BJ (cell line): ENCODE measurements at regions not wholly inside any gene's neighbourhood (a gene's known extent, or its start where the extent isn't known, plus 50 kb on each side); places are given as distances from the start of the nearest gene placed in this dataset.

ENCODE experiments used
- CTCF ChIA-PET: fragments of 350-600 bp; formaldehyde crosslinking; extraction: SDS; loops from one replicate; lab custom pipeline; 2021; ENCODE audit warnings: antibody characterized with exemption, inconsistent platforms; lab: Yijun Ruan, JAX
- POLR2A ChIA-PET: fragments of 300-600 bp; sonication (Branson Sonifier 250); formaldehyde crosslinking; extraction: SDS; loops from one replicate; lab custom pipeline; 2021; ENCODE audit warnings: antibody characterized with exemption; lab: Charles Lee
- DNase-seq: peaks from one replicate; pipeline ENCODE4 v3.0.0-alpha.2; 2011; ENCODE audit warnings: low read depth
- H3K27me3 ChIP-seq: 2 replicates; pipeline ENCODE4 v1.6.0; 2011; ENCODE audit warnings: low read length; ENCODE audit not compliant: control insufficient read depth, insufficient read depth
- H3K36me3 ChIP-seq: 2 replicates; pipeline ENCODE4 v1.5.1; 2011; ENCODE audit warnings: low read length; ENCODE audit not compliant: control insufficient read depth, insufficient read depth
- H3K4me3 ChIP-seq: 2 replicates; pipeline ENCODE4 v1.5.1; 2011; ENCODE audit warnings: low read depth, mild to moderate bottlenecking, control low read depth, low read length
- CTCF ChIP-seq: IDR thresholded peaks from 2 replicates; pipeline ENCODE4 v1.5.1; 2011; ENCODE audit warnings: low read depth, mild to moderate bottlenecking, control low read depth, inconsistent platforms, low read length, moderate library complexity; ENCODE audit not compliant: insufficient read depth

GRCh38 chr14:28294834-28295440 is 471.6 kb upstream of the FOXG1 start:
- TF ChIP-seq CTCF: no peak
- POLR2A ChIA-PET: no interaction called here
- H3K27me3 ChIP-seq: no peaks in the 10 kb centered on the region
- no peak for DNase-seq
- H3K36me3 ChIP-seq: no peaks in the 10 kb centered on the region
- CTCF ChIA-PET: no interaction called here
- no peak overlapping the region for H3K4me3 ChIP-seq

DNA sequence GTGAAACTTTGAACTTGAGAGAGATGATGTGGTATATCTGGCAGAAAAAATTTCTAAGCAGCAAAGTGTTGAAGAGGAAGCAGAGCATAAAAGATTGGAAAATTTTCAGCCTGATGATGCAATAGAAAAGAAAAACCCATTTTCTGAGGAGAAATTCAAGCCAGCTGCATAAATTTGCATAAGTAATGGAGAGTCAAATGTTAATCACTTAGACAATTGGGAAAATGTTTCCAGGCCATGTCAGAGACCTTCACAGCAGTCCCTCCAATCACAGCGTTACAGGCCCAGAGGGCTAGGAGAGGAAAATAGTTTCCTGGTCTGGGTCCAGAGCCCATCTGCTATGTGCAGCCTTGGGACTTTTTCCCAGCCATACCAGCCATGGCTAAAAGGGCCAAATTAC is 469.0 kb upstream of the FOXG1 start:
- no peaks in the 10 kb centered on the region for H3K27me3 ChIP-seq
- no peak for TF ChIP-seq CTCF
- ChIA-PET CTCF (interaction anchor here (0.7 kb wide), 1 partner anchor 18 kb away, joined by 3 read pairs; no protein-coding TSS in a partner anchor), POLR2A (no interaction called here)
- no peaks in the 10 kb centered on the region for H3K36me3 ChIP-seq
- DNase-seq: no peak
- no peak overlapping the region for H3K4me3 ChIP-seq

- TF ChIP-seq CTCF: no peak
- ChIA-PET POLR2A (no interaction called here), CTCF (interaction anchor here (0.7 kb wide), 1 partner anchor 18 kb away, joined by 3 read pairs; no protein-coding TSS in a partner anchor)
- no peak overlapping the region for H3K4me3 ChIP-seq
- no peaks in the 10 kb centered on the region for H3K27me3 ChIP-seq
- DNase-seq: no peak
- H3K36me3 ChIP-seq: no peaks in the 10 kb centered on the region
These were observed 468.4 kb upstream of the FOXG1 start for GRCh38 chr14:28298156-28298555.

DNA sequence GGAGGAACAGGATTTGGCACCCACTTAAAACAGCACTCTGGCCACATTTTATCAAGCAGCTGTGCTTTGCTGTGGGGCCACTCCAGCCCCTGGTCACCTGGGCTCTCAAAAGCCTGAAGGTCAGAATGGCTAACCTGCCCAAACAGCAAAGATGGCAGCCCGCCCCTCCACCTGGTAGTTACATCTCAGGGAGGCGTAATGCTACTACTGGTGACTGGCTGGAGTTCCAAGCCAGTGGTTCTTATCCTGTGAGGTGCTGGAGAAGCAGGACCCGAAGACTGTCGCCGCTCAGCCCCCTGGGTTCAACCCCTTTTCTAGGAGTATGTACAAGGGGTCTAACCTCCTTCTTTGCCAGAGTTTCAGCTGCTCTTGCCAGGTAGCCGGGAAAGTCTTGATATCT is 467.4 kb upstream of the FOXG1 start:
- no peak for DNase-seq
- CTCF ChIA-PET: no interaction called here
- POLR2A ChIA-PET: no interaction called here
- Histone ChIP-seq H3K36me3 (no peaks in the 10 kb centered on the region), H3K27me3 (no peaks in the 10 kb centered on the region), H3K4me3 (no peak overlapping the region)
- no peak for TF ChIP-seq CTCF

DNA sequence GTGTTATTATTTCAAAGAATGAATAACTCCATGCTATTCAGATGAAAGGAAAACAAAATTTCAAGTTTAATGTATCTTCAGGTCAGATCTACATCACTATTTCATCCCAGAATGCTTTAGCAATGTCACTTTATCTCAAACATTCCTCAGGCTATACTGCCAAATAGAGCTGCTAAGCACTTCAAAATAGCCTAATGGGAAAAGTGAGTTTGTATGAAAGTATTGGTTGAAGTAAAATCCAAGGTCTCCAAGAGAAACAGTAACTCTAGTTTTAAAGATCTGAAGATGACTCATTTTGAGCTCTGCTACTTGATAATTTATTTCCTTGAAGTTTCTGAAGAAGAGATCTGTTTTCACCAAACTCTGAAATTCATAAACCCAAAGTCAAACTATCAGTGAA is 466.2 kb upstream of the FOXG1 start:
- TF ChIP-seq CTCF: no peak
- no peak overlapping the region for H3K4me3 ChIP-seq
- POLR2A ChIA-PET: no interaction called here
- no peak for DNase-seq
- no peaks in the 10 kb centered on the region for H3K27me3 ChIP-seq
- CTCF ChIA-PET: no interaction called here
- H3K36me3 ChIP-seq: no peaks in the 10 kb centered on the region
